ENCODE measurements at regions not wholly inside any gene's neighbourhood (a gene's known extent, or its start where the extent isn't known, plus 50 kb on each side); places are given as distances from the start of the nearest gene placed in this dataset.
A peak's percentile ranks its signal among the peaks of the same experiment; 100 is the strongest.

- Histone ChIP-seq H3K4me1 (no peaks in the 10 kb centered on the region), H3K9me3 (no peaks in the 10 kb centered on the region), H3K27ac (no peak overlapping the region), H3K4me3 (no peak overlapping the region), H3K4me2 (no peak overlapping the region)
- DNase-seq (ENCODE audit: low read depth in 1 of 2, low spot score in 1 of 2), result no peak
- no peak for ATAC-seq
- no peak for FAIRE-seq
- no peak for TF ChIP-seq CHD2 (IDR thresholded peaks at IDR 0.05; ENCODE audit: low read length, partially characterized antibody)
- no peak for TF ChIP-seq E2F6 (IDR thresholded peaks at IDR 0.05; ENCODE audit: borderline replicate concordance, low read depth)
- ChIA-PET POLR2A (no interaction called here), CTCF (interaction anchor here (0.8 kb wide), 1 partner anchor 13 kb away, joined by 3 read pairs; no protein-coding TSS in a partner anchor)
- 55% methylated on average over 3 of the region's 3 CpGs for WGBS (ENCODE audit: missing lambda C conversion rate)
Measured at GRCh38 chr3:22971497-22971896, 231.6 kb upstream of the UBE2E2 start.

GRCh38 chr3:22977042-22977441 is 226.1 kb upstream of the UBE2E2 start:
- TF ChIP-seq SMC3 (IDR thresholded peaks at IDR 0.05), result no peak
- TF ChIP-seq POLR2AphosphoS2 (conservative IDR thresholded peaks at IDR 0.05; ENCODE audit: low read length), result no peak
- no peak for TF ChIP-seq ZFP36 (IDR thresholded peaks at IDR 0.05; ENCODE audit: borderline replicate concordance, partially characterized antibody)
- TF ChIP-seq PBX3 (IDR thresholded peaks at IDR 0.05), result no peak
- no peak for TF ChIP-seq NPAS2 (CRISPR knock-in tag; IDR thresholded peaks at IDR 0.05; ENCODE audit: borderline replicate concordance)
- no peak for TF ChIP-seq ZC3H11A (IDR thresholded peaks at IDR 0.05)
- no peak for TF ChIP-seq KDM1A (IDR thresholded peaks at IDR 0.05; ENCODE audit: low read depth)
- no peak for TF ChIP-seq KDM5A (IDR thresholded peaks at IDR 0.05)
- no peak for TF ChIP-seq CTCF (IDR thresholded peaks at IDR 0.05)
- no peak for TF ChIP-seq HMGXB4 (CRISPR knock-in tag; IDR thresholded peaks at IDR 0.05; ENCODE audit: borderline replicate concordance)
- TF ChIP-seq ESRRA (IDR thresholded peaks at IDR 0.05; ENCODE audit: borderline replicate concordance, low read length), result no peak
- TF ChIP-seq EHMT2 (IDR thresholded peaks at IDR 0.05; ENCODE audit: low read depth), result no peak
- TF ChIP-seq HOXB5 (CRISPR knock-in tag; IDR thresholded peaks at IDR 0.05), result no peak
- no peak for TF ChIP-seq HEYL (CRISPR knock-in tag; IDR thresholded peaks at IDR 0.05)
- no peak for TF ChIP-seq FOXS1 (CRISPR knock-in tag; IDR thresholded peaks at IDR 0.05)
- TF ChIP-seq ZNF302 (CRISPR knock-in tag; IDR thresholded peaks at IDR 0.05), result no peak
- TF ChIP-seq HDAC2 (IDR thresholded peaks at IDR 0.05), result no peak
- 17% methylated on average over 2 of the region's 2 CpGs for WGBS (ENCODE audit: missing lambda C conversion rate)
- FAIRE-seq (no peak), DNase-seq (ENCODE audit: low read depth in 1 of 2, low spot score in 1 of 2) (no peak), ATAC-seq (peak in 1 of 2 experiments; percentile 23; a peak in 3 of 6 replicates)
- no peak overlapping the region for H3K4me2 ChIP-seq
- CTCF ChIA-PET, result no interaction called here
- POLR2A ChIA-PET, result no interaction called here
- no peaks in the 10 kb centered on the region for H3K4me1 ChIP-seq
- H3K4me3 ChIP-seq, result no peak overlapping the region
- no peak overlapping the region for H3K27ac ChIP-seq
- no peaks in the 10 kb centered on the region for H3K9me3 ChIP-seq
